ENCODE measurements at regions not wholly inside any gene's neighbourhood (a gene's known extent, or its start where the extent isn't known, plus 50 kb on each side); places are given as distances from the start of the nearest gene placed in this dataset.

DNA sequence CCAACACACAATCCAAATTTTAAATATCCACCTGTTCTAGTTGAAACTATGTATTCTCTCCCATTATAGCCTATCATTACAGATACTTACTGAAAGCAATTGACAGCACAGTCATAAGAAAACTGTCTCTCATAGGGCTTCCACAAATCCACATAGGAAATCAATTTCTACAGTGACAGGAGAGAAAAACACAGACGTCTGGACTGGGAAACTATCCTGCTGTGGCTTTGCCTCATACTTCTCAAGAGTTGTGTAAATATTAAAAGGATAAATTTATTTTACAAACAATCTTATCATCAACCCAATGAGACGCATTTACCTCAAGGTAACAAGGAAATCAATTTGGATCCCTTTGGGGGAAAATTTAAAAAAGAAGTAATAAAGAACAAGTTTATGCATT is 517.5 kb downstream of the EFNA5 start:
- no peaks in the 10 kb centered on the region for H3K27me3 ChIP-seq (replicated peaks; ENCODE audit: insufficient read depth, low read depth, low read length, poor library complexity)
- DNase-seq (ENCODE audit: low spot score), result no peak
- POLR2A ChIA-PET (ENCODE audit: low non-redundant PET), result no interaction called here
- H3K4me3 ChIP-seq (ENCODE audit: low read depth, low read length, poor library complexity, severe bottlenecking), result no peak overlapping the region
- intact Hi-C loops (cut with micrococcal nuclease; ENCODE audit: unreplicated experiment), result no loop called here
- H3K27ac ChIP-seq (ENCODE audit: low read depth, low read length, poor library complexity, severe bottlenecking), result no peak overlapping the region
- no peaks in the 10 kb centered on the region for H3K4me1 ChIP-seq (ENCODE audit: insufficient read depth, low read length, poor library complexity, severe bottlenecking)
- BruUV-seq (replicated peaks), result no TSS peak
- H3K36me3 ChIP-seq (ENCODE audit: insufficient read depth, low read length, poor library complexity, severe bottlenecking), result no peaks in the 10 kb centered on the region
- CTCF ChIA-PET, result no interaction called here
- H3K9me3 ChIP-seq (ENCODE audit: low read depth, low read length, poor library complexity, severe bottlenecking), result no peaks in the 10 kb centered on the region
- no peak for TF ChIP-seq EZH2 (IDR thresholded peaks at IDR 0.05; ENCODE audit: borderline replicate concordance, low read depth, low read length, poor library complexity, severe bottlenecking)
- TF ChIP-seq, protein P1, sequence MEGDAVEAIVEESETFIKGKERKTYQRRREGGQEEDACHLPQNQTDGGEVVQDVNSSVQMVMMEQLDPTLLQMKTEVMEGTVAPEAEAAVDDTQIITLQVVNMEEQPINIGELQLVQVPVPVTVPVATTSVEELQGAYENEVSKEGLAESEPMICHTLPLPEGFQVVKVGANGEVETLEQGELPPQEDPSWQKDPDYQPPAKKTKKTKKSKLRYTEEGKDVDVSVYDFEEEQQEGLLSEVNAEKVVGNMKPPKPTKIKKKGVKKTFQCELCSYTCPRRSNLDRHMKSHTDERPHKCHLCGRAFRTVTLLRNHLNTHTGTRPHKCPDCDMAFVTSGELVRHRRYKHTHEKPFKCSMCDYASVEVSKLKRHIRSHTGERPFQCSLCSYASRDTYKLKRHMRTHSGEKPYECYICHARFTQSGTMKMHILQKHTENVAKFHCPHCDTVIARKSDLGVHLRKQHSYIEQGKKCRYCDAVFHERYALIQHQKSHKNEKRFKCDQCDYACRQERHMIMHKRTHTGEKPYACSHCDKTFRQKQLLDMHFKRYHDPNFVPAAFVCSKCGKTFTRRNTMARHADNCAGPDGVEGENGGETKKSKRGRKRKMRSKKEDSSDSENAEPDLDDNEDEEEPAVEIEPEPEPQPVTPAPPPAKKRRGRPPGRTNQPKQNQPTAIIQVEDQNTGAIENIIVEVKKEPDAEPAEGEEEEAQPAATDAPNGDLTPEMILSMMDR (conservative IDR thresholded peaks at IDR 0.05; ENCODE audit: low read depth, low read length), result no peak

GRCh38 chr5:107149243-107150005 is 521.3 kb downstream of the EFNA5 start:
- intact Hi-C loops (cut with micrococcal nuclease; ENCODE audit: unreplicated experiment), result no loop called here
- BruUV-seq (replicated peaks), result no TSS peak
- DNase-seq (ENCODE audit: low spot score), result no peak
- Histone ChIP-seq H3K36me3 (ENCODE audit: insufficient read depth, low read length, poor library complexity, severe bottlenecking) (no peaks in the 10 kb centered on the region), H3K27ac (ENCODE audit: low read depth, low read length, poor library complexity, severe bottlenecking) (no peak overlapping the region), H3K4me1 (ENCODE audit: insufficient read depth, low read length, poor library complexity, severe bottlenecking) (no peaks in the 10 kb centered on the region), H3K9me3 (ENCODE audit: low read depth, low read length, poor library complexity, severe bottlenecking) (no peaks in the 10 kb centered on the region), H3K4me3 (ENCODE audit: low read depth, low read length, poor library complexity, severe bottlenecking) (no peak overlapping the region), H3K27me3 (replicated peaks; ENCODE audit: insufficient read depth, low read depth, low read length, poor library complexity) (no peaks in the 10 kb centered on the region)
- CTCF ChIA-PET, result no interaction called here
- TF ChIP-seq, protein P1 (conservative IDR thresholded peaks at IDR 0.05; ENCODE audit: low read depth, low read length), result no peak
- TF ChIP-seq EZH2 (IDR thresholded peaks at IDR 0.05; ENCODE audit: borderline replicate concordance, low read depth, low read length, poor library complexity, severe bottlenecking), result no peak
- POLR2A ChIA-PET (ENCODE audit: low non-redundant PET), result no interaction called here

DNA sequence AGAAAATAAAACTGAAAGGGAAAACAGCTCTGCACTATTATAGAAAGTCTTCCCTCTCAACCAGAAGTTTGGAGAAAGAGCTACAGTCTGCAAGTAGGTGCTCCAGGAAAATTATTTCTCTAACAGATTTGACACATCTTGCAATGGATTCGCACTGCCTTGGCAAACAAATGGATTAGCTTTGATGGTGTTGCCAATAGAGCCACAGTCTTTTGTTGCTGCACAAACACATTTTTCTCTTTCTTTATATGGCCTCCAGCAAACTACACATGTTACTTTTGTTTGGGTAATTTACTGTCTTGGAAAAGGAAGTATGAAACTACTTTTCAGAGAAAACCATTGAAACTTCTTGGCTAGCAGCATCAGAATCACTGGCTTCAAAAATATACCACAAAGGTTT is 523.1 kb downstream of the EFNA5 start:
- BruUV-seq (replicated peaks), result no TSS peak

More for the DNA sequence above, 523.1 kb downstream of the EFNA5 start:
- CTCF ChIA-PET, result no interaction called here
- Histone ChIP-seq H3K27ac (ENCODE audit: low read depth, low read length, poor library complexity, severe bottlenecking) (no peak overlapping the region), H3K9me3 (ENCODE audit: low read depth, low read length, poor library complexity, severe bottlenecking) (no peaks in the 10 kb centered on the region), H3K4me3 (ENCODE audit: low read depth, low read length, poor library complexity, severe bottlenecking) (no peak overlapping the region), H3K27me3 (replicated peaks; ENCODE audit: insufficient read depth, low read depth, low read length, poor library complexity) (no peaks in the 10 kb centered on the region), H3K36me3 (ENCODE audit: insufficient read depth, low read length, poor library complexity, severe bottlenecking) (no peaks in the 10 kb centered on the region), H3K4me1 (ENCODE audit: insufficient read depth, low read length, poor library complexity, severe bottlenecking) (no peaks in the 10 kb centered on the region)
- TF ChIP-seq, protein P1 (conservative IDR thresholded peaks at IDR 0.05; ENCODE audit: low read depth, low read length), result no peak
- DNase-seq (ENCODE audit: low spot score), result no peak
- intact Hi-C loops (cut with micrococcal nuclease; ENCODE audit: unreplicated experiment), result no loop called here
- POLR2A ChIA-PET (ENCODE audit: low non-redundant PET), result no interaction called here

Measured in A673 (cell line).